Bronchial epithelial cell (primary cell): ENCODE measurements at regions not wholly inside any gene's neighbourhood (a gene's known extent, or its start where the extent isn't known, plus 50 kb on each side); places are given as distances from the start of the nearest gene placed in this dataset.

Experiments
- DNase-seq: peaks from one replicate; pipeline ENCODE4 v3.0.0-alpha.2; 2010; ENCODE audit warnings: low read depth
- FAIRE-seq: peaks from 2 replicates; lab custom pipeline; 2011; peaks lifted over from hg19 to GRCh38; lab: Jason Lieb, UNC
- H3K27me3 ChIP-seq: 2 replicates; pipeline ENCODE4 v1.5.1; 2011; ENCODE audit warnings: low read length; ENCODE audit not compliant: control insufficient read depth, insufficient read depth
- H3K36me3 ChIP-seq: 2 replicates; pipeline ENCODE4 v1.5.1; 2011; ENCODE audit warnings: low read length; ENCODE audit not compliant: control insufficient read depth, insufficient read depth
- H3K4me3 ChIP-seq: 2 replicates; pipeline ENCODE4 v1.5.1; 2011; ENCODE audit warnings: mild to moderate bottlenecking, low read depth, low read length, control low read depth
- CTCF ChIP-seq: IDR thresholded peaks from 2 replicates; pipeline ENCODE4 v1.5.1; 2011; ENCODE audit warnings: mild to moderate bottlenecking, moderate library complexity, low read length, control low read depth, inconsistent platforms; ENCODE audit not compliant: insufficient read depth, severe bottlenecking

DNA sequence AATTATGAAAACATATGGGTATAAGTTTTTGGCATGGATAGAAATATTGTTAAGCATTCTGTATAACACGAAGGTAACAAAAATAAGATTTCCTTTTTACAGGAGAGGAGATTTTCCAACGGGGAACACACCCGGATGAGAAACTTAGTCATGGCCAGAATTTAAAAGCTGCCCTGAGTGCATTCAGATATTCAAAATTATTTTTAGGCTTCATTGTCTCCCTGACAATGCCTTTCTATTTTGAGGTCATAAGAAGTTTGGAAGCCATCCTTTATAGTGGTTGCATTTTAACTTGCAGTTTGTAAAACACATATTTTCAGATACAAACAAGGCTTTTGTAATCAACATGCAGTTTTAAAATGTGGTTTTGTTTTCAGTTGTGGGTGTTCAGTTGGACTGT lies 357.5 kb upstream of the FAM47C start:
- DNase-seq (no peak), FAIRE-seq (no peak)
- Histone ChIP-seq H3K27me3 (no peaks in the 10 kb centered on the region), H3K4me3 (no peak overlapping the region), H3K36me3 (no peaks in the 10 kb centered on the region)
- no peak for TF ChIP-seq CTCF

- no peak for TF ChIP-seq CTCF
- Histone ChIP-seq H3K27me3 (no peaks in the 10 kb centered on the region), H3K36me3 (no peaks in the 10 kb centered on the region), H3K4me3 (no peak overlapping the region)
- FAIRE-seq (peak; percentile 18), DNase-seq (no peak)
Observed at GRCh38 chrX:36683507-36683906, 324.7 kb upstream of the FAM47C start.

- H3K36me3 ChIP-seq = no peaks in the 10 kb centered on the region
- TF ChIP-seq CTCF = peak; percentile 5
- DNase-seq = no peak
- H3K4me3 ChIP-seq = no peak overlapping the region
- no peak for FAIRE-seq
- H3K27me3 ChIP-seq = no peaks in the 10 kb centered on the region
Observed at GRCh38 chrX:36684053-36684452, 324.1 kb upstream of the FAM47C start.

DNA sequence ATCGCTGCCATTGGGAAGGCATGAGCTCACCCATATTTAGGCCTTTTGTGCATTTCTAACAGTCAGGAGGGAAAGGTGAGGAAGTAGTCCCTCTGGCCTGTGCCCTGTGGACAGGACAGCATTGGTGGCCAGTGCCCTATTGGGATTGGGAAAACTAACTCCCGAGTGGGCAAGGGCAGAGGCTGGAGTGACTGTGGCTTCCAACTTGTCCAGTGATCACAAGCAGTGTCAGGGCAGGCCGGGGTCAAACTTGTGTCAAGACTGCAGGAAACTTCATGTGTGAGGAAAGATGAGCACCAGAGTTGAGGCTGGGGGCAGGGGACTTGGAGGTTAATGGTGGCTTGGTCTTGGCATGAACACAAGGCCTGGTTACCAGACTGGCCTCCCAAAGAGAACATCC lies 286.2 kb upstream of the FAM47C start:
- no peaks in the 10 kb centered on the region for H3K36me3 ChIP-seq
- H3K4me3 ChIP-seq = no peak overlapping the region
- FAIRE-seq (no peak), DNase-seq (no peak)
- TF ChIP-seq CTCF = no peak
- H3K27me3 ChIP-seq = no peaks in the 10 kb centered on the region

- no peaks in the 10 kb centered on the region for H3K36me3 ChIP-seq
- TF ChIP-seq CTCF = no peak
- no peak overlapping the region for H3K4me3 ChIP-seq
- DNase-seq = no peak
- FAIRE-seq = no peak
- no peaks in the 10 kb centered on the region for H3K27me3 ChIP-seq
Observed at GRCh38 chrX:36753602-36754001, 254.6 kb upstream of the FAM47C start.

DNA sequence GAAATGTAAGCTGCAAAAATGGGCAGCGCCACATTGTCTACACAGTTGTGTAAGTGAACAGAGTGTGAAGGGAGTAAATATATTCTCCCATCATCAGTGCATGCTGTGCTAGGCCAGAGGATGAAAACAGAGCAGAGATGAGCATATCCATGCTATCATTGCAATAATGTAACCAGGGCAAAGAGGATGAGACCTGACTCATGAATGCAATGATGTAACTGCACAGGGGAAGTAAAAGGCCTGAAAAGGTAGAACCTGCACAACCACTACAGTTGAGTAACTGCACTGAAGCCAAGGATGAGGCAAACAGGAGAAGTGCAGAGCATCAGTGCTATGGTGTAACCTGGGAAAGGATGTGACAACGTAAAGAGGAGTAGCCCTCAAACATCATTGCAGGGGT lies 220.4 kb upstream of the FAM47C start:
- Histone ChIP-seq H3K27me3 (no peaks in the 10 kb centered on the region), H3K4me3 (no peak overlapping the region), H3K36me3 (no peaks in the 10 kb centered on the region)
- TF ChIP-seq CTCF = no peak
- DNase-seq (peak; percentile 19), FAIRE-seq (no peak)
